DOHH2 (cell line): ENCODE measurements at regions not wholly inside any gene's neighbourhood (a gene's known extent, or its start where the extent isn't known, plus 50 kb on each side); places are given as distances from the start of the nearest gene placed in this dataset.

Experiments used
- H3F3A ChIP-seq: fragments of 200-600 bp; sonication (generic), shearing (Covaris generic); 2 replicates; pipeline ENCODE4 v1.6.0; 2016; ENCODE audit warnings: antibody characterized with exemption, mild to moderate bottlenecking; ENCODE audit not compliant: control insufficient read depth, insufficient read depth
- H3K27ac ChIP-seq: fragments of 200-600 bp; sonication (generic); 2 replicates; pipeline ENCODE4 v1.5.1; 2014; ENCODE audit warnings: low read depth, mild to moderate bottlenecking, low read length, moderate library complexity
- H3K27me3 ChIP-seq: fragments of 200-600 bp; sonication (generic); 2 replicates; pipeline ENCODE4 v1.6.1; 2014; ENCODE audit warnings: mild to moderate bottlenecking, low read length, mixed read lengths; ENCODE audit not compliant: control insufficient read depth
- H3K36me3 ChIP-seq: fragments of 200-600 bp; sonication (generic); 2 replicates; pipeline ENCODE4 v1.6.1; 2014; ENCODE audit warnings: mild to moderate bottlenecking, low read length, moderate library complexity, mixed read lengths; ENCODE audit not compliant: control insufficient read depth
- H3K4me1 ChIP-seq: fragments of 200-600 bp; sonication (generic); 2 replicates; pipeline ENCODE4 v1.6.1; 2014; ENCODE audit warnings: mild to moderate bottlenecking, low read length, mixed read lengths; ENCODE audit not compliant: control insufficient read depth
- H3K4me2 ChIP-seq: fragments of 200-600 bp; sonication (generic); 2 replicates; pipeline ENCODE4 v1.6.0; 2014; ENCODE audit warnings: mild to moderate bottlenecking, low read length, moderate library complexity
- H3K4me3 ChIP-seq: fragments of 200-600 bp; sonication (generic); 2 replicates; pipeline ENCODE4 v1.5.1; 2014; ENCODE audit warnings: mild to moderate bottlenecking, low read length, mixed read lengths
- H3K79me2 ChIP-seq: fragments of 200-600 bp; sonication (generic); 2 replicates; pipeline ENCODE4 v1.6.1; 2014; ENCODE audit warnings: mild to moderate bottlenecking, low read length, mixed read lengths; ENCODE audit not compliant: control insufficient read depth
- H3K9me2 ChIP-seq: fragments of 200-600 bp; sonication (generic); replicated peaks from 2 replicates; pipeline ENCODE4 v1.6.1; 2014; ENCODE audit warnings: mild to moderate bottlenecking, low read length, mixed read lengths; ENCODE audit not compliant: control insufficient read depth
- H3K9me3 ChIP-seq: fragments of 200-600 bp; sonication (generic); 2 replicates; pipeline ENCODE4 v1.6.1; 2014; ENCODE audit warnings: antibody characterized with exemption, low read length, mixed read lengths; ENCODE audit not compliant: control insufficient read depth, insufficient read depth
- H4K20me1 ChIP-seq: fragments of 200-600 bp; sonication (generic); 2 replicates; pipeline ENCODE4 v1.6.0; 2014; ENCODE audit warnings: low read depth, mild to moderate bottlenecking, antibody characterized with exemption, low read length, moderate library complexity; ENCODE audit not compliant: control insufficient read depth, insufficient read depth
- CTCF ChIP-seq: fragments of 200-600 bp; sonication (generic); IDR thresholded peaks from one replicate; pipeline ENCODE4 v1.5.1; 2014; ENCODE audit warnings: antibody characterized with exemption, mild to moderate bottlenecking, low read depth, low read length; ENCODE audit not compliant: poor library complexity, severe bottlenecking
- EZH2phosphoT487 ChIP-seq: fragments of 200-600 bp; sonication (generic); IDR thresholded peaks from 2 replicates; pipeline ENCODE4 v1.6.1; 2017; ENCODE audit warnings: borderline replicate concordance, mild to moderate bottlenecking, antibody characterized with exemption, low read length, moderate library complexity, mixed read lengths

DNA sequence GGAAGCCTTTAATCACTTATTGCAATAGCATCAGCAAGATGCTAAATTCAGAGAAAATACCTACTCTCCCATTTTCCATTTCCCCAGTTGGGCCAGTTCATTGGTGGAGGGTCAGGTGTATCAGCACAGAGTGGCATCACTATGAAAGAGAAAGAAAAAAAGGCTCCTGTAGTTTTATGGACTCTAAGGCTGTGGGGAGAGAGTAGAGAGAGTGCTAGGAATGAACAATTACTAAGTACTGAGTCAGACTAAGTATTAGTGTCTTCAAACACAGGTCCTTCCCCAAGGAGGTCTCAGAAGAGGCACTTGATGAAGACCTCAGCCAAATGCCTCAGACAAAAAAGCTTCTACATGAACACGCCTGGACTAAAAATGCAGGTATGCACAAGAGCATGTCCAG is 1061.9 kb downstream of the FSTL5 start:
- Histone ChIP-seq H3K4me2 (no peak overlapping the region), H3K9me3 (no peaks in the 10 kb centered on the region)
- TF ChIP-seq EZH2phosphoT487 (no peak), CTCF (no peak)

GRCh38 chr4:161097821-161098220 is 1066.0 kb downstream of the FSTL5 start:
- TF ChIP-seq EZH2phosphoT487 (no peak), CTCF (no peak)
- H3K4me2 ChIP-seq: no peak overlapping the region
- H3K9me3 ChIP-seq: no peaks in the 10 kb centered on the region
- H3K9me2 ChIP-seq: no peaks in the 10 kb centered on the region
- H3K4me1 ChIP-seq: no peaks in the 10 kb centered on the region
- no peak overlapping the region for H3K4me3 ChIP-seq
- no peaks in the 10 kb centered on the region for H4K20me1 ChIP-seq
- no peaks in the 10 kb centered on the region for H3K79me2 ChIP-seq
- H3K36me3 ChIP-seq: no peaks in the 10 kb centered on the region
- no peaks in the 10 kb centered on the region for H3F3A ChIP-seq
- H3K27ac ChIP-seq: no peak overlapping the region
- no peaks in the 10 kb centered on the region for H3K27me3 ChIP-seq

More for the DNA sequence above, 1061.9 kb downstream of the FSTL5 start:
- H4K20me1 ChIP-seq: no peaks in the 10 kb centered on the region
- H3K27ac ChIP-seq: no peak overlapping the region
- H3F3A ChIP-seq: no peaks in the 10 kb centered on the region
- H3K36me3 ChIP-seq: no peaks in the 10 kb centered on the region
- H3K27me3 ChIP-seq: no peaks in the 10 kb centered on the region
- H3K4me3 ChIP-seq: no peak overlapping the region
- no peaks in the 10 kb centered on the region for H3K4me1 ChIP-seq
- no peaks in the 10 kb centered on the region for H3K79me2 ChIP-seq
- H3K9me2 ChIP-seq: no peaks in the 10 kb centered on the region

DNA sequence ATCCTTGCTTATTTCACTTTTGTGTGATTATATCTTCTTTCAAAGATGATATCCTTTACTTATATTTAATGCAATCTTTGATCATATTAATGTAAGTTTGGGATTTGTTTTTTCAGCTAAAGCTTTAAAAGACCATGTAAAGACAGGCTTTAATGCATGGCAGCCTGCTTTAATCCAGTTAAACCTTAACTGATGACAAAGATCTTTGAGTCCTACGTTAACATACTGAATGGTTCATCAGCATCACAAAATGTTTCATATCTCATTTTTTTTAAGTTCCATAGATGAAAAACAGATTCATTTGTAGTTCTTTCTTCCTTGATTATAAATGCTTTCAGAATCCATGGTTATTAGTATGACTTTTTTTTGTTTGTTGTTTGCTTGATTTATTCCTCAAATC is 1102.8 kb downstream of the FSTL5 start:
- no peaks in the 10 kb centered on the region for H3K27me3 ChIP-seq
- no peak overlapping the region for H3K27ac ChIP-seq
- no peaks in the 10 kb centered on the region for H3K9me3 ChIP-seq
- no peaks in the 10 kb centered on the region for H3F3A ChIP-seq
- TF ChIP-seq CTCF (no peak), EZH2phosphoT487 (no peak)
- no peak overlapping the region for H3K4me3 ChIP-seq
- H3K79me2 ChIP-seq: no peaks in the 10 kb centered on the region
- H3K36me3 ChIP-seq: no peaks in the 10 kb centered on the region
- no peaks in the 10 kb centered on the region for H4K20me1 ChIP-seq
- H3K9me2 ChIP-seq: no peaks in the 10 kb centered on the region
- H3K4me1 ChIP-seq: no peaks in the 10 kb centered on the region
- no peak overlapping the region for H3K4me2 ChIP-seq
